ENCODE measurements at regions not wholly inside any gene's neighbourhood (a gene's known extent, or its start where the extent isn't known, plus 50 kb on each side); places are given as distances from the start of the nearest gene placed in this dataset.

DNA sequence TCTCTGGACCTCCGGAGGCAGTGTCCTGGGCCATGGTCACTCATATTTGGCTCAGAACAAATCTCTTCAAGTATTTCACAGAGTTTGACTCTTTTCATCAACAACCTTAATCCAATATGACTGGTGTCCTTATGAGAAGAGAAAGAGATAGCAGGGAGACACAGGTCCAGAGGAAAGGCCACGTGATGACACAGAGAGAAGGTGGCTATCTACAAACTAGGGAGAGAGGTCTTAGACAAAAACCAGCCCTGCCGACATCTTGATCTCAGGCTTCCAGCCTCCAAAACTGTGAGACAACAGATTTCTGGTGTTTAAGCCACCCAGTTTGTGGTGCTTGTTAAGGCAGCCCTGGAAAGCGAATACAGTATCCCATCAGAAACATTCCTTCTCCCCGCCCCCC lies 237.1 kb upstream of the PROK2 start:
- Histone ChIP-seq H3K4me3 (no peak overlapping the region), H3K27ac (no peak overlapping the region), H3K27me3 (no peaks in the 10 kb centered on the region), H3K9me3 (no peaks in the 10 kb centered on the region), H3K36me3 (no peaks in the 10 kb centered on the region), H3K4me1 (no peaks in the 10 kb centered on the region)
- intact Hi-C loops (cut with DNase I; ENCODE audit: low total_unique reads) (no loop called here), in situ Hi-C loops (cut with MboI; ENCODE audit: low pct_ligation_motif_present in 1 of 4, low pct_unique_long_range_greater_than_20kb in 1 of 4, low sequenced_read_pairs in 3 of 4) (no loop called here)
- TF ChIP-seq POLR2A (IDR thresholded peaks at IDR 0.05), result no peak
- TF ChIP-seq EP300 (IDR thresholded peaks at IDR 0.05; ENCODE audit: low read depth), result no peak
- no peak for TF ChIP-seq POLR2AphosphoS5 (IDR thresholded peaks at IDR 0.05)
- TF ChIP-seq, protein P1, sequence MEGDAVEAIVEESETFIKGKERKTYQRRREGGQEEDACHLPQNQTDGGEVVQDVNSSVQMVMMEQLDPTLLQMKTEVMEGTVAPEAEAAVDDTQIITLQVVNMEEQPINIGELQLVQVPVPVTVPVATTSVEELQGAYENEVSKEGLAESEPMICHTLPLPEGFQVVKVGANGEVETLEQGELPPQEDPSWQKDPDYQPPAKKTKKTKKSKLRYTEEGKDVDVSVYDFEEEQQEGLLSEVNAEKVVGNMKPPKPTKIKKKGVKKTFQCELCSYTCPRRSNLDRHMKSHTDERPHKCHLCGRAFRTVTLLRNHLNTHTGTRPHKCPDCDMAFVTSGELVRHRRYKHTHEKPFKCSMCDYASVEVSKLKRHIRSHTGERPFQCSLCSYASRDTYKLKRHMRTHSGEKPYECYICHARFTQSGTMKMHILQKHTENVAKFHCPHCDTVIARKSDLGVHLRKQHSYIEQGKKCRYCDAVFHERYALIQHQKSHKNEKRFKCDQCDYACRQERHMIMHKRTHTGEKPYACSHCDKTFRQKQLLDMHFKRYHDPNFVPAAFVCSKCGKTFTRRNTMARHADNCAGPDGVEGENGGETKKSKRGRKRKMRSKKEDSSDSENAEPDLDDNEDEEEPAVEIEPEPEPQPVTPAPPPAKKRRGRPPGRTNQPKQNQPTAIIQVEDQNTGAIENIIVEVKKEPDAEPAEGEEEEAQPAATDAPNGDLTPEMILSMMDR (IDR thresholded peaks at IDR 0.05), result no peak
- DNase-seq, result no peak
- 95 to 100% methylated on average over 4 to 5 of the region's 5 CpGs for WGBS, 2 donors (ENCODE audit: low coverage in 1 of 2)

DNA sequence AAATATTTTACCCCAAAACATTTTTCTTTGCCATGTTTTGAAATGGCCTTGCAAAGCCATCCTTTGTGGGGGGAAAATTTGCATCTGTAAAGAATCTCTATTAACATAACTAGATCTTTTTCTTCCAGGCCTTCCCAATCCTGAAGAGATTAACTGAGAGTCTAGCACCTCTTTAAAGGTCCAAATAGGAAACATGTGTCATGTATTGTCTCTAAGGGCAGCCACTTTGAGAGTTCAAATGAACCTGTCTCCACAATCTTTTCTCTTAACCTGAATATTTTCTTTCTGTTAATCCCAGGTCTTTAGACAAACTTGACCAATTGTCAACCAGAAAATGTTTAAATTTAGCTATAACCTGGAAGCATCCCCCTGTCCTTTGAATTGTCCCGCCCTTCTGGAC lies 236.6 kb upstream of the PROK2 start:
- DNase-seq, result no peak
- WGBS, 2 donors (ENCODE audit: low coverage in 1 of 2), result 91 to 96% methylated on average over 1 of the region's 1 CpG
- no peak overlapping the region for H3K4me3 ChIP-seq
- no peak overlapping the region for H3K27ac ChIP-seq
- TF ChIP-seq, protein P1 (IDR thresholded peaks at IDR 0.05), result no peak
- TF ChIP-seq POLR2AphosphoS5 (IDR thresholded peaks at IDR 0.05), result no peak
- no peak for TF ChIP-seq POLR2A (IDR thresholded peaks at IDR 0.05)
- TF ChIP-seq EP300 (IDR thresholded peaks at IDR 0.05; ENCODE audit: low read depth), result no peak
- in situ Hi-C loops (cut with MboI; ENCODE audit: low pct_ligation_motif_present in 1 of 4, low pct_unique_long_range_greater_than_20kb in 1 of 4, low sequenced_read_pairs in 3 of 4), result no loop called here
- no peaks in the 10 kb centered on the region for H3K9me3 ChIP-seq
- intact Hi-C loops (cut with DNase I; ENCODE audit: low total_unique reads), result no loop called here
- H3K36me3 ChIP-seq, result no peaks in the 10 kb centered on the region
- no peaks in the 10 kb centered on the region for H3K4me1 ChIP-seq
- H3K27me3 ChIP-seq, result no peaks in the 10 kb centered on the region

DNA sequence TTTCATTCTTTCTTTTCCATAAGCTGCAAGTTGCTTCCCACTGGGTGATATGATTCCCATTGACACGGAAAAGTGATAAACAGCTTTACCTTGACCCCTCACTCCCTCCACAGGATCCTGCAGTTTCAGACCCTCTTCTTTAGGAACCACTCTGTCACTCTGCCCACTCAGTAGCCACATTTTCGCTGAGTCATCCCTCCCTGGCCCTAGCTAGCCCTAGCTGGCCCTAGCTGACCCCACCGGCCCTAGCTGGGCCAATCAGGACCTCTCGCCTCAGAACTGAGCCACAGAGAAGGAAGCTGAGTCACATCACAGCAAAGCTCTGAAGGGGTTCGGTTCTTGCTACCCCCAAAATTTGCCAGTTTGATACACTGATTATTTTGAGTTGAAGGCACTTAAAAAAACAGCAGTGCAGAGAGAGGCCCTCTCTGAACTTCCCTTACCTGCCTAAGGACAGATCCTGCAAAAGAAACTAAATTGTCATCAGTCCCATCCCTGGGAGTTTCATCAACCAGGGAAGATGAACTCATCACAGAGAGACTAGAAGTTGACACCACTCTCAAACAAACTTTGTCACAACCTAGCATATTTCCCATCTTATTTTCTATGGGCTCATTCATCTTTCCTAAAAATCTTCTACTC lies 233.5 kb upstream of the PROK2 start:
- Histone ChIP-seq H3K36me3 (no peaks in the 10 kb centered on the region), H3K27ac (no peak overlapping the region), H3K9me3 (no peaks in the 10 kb centered on the region), H3K4me3 (no peak overlapping the region), H3K27me3 (no peaks in the 10 kb centered on the region), H3K4me1 (peaks cover 0 to 3% (median 0%) of the 10 kb centered on the region in 4 donors)
- TF ChIP-seq POLR2A (IDR thresholded peaks at IDR 0.05) (no peak), POLR2AphosphoS5 (IDR thresholded peaks at IDR 0.05) (no peak), EP300 (IDR thresholded peaks at IDR 0.05; ENCODE audit: low read depth) (no peak)
- TF ChIP-seq, protein P1 (IDR thresholded peaks at IDR 0.05), result no peak
- intact Hi-C loops (cut with DNase I; ENCODE audit: low total_unique reads) (no loop called here), in situ Hi-C loops (cut with MboI; ENCODE audit: low pct_ligation_motif_present in 1 of 4, low pct_unique_long_range_greater_than_20kb in 1 of 4, low sequenced_read_pairs in 3 of 4) (no loop called here)
- 79 to 90% methylated on average over 5 of the region's 5 CpGs for WGBS, 2 donors (ENCODE audit: low coverage in 1 of 2)
- DNase-seq, result no peak

DNA sequence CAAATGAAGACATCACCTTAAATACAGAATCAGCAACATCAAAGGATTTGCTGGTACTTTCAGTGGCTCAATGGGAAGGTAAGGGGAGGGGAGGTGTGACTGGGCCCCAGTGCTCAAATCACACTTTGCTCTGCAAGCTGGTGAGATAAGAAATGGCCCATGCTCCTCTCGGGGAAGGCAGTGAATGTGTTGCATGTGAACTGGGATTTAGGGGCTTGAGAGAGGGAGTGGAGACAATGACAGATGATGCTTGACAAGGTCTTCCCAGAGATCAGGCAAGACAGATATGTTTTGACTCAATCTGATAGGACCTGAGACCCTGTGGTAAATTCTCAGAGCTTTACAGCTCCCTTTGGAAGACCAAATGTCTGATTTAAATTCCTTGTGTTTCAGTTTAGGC lies 233.0 kb upstream of the PROK2 start:
- in situ Hi-C loops (cut with MboI; ENCODE audit: low pct_ligation_motif_present in 1 of 4, low pct_unique_long_range_greater_than_20kb in 1 of 4, low sequenced_read_pairs in 3 of 4) (no loop called here), intact Hi-C loops (cut with DNase I; ENCODE audit: low total_unique reads) (no loop called here)
- Histone ChIP-seq H3K4me3 (no peak overlapping the region), H3K27ac (no peak overlapping the region), H3K36me3 (no peaks in the 10 kb centered on the region), H3K4me1 (peaks cover 0 to 3% (median 0%) of the 10 kb centered on the region in 4 donors), H3K9me3 (no peaks in the 10 kb centered on the region), H3K27me3 (no peaks in the 10 kb centered on the region)
- whole genome bisulfite sequencing, 2 donors (ENCODE audit: low coverage in 1 of 2), result 100% methylated on average over 1 of the region's 1 CpG
- no peak for DNase-seq
- TF ChIP-seq POLR2AphosphoS5 (IDR thresholded peaks at IDR 0.05) (no peak), EP300 (IDR thresholded peaks at IDR 0.05; ENCODE audit: low read depth) (no peak), POLR2A (IDR thresholded peaks at IDR 0.05) (no peak)
- TF ChIP-seq, protein P1 (IDR thresholded peaks at IDR 0.05), result no peak

Data from transverse colon (tissue), 4 donors.